ENCODE measurements at regions not wholly inside any gene's neighbourhood (a gene's known extent, or its start where the extent isn't known, plus 50 kb on each side); places are given as distances from the start of the nearest gene placed in this dataset.

GRCh38 chr7:110095372-110096052, 995.4 kb upstream of the LRRN3 start:
- TF ChIP-seq CTCF (IDR thresholded peaks at IDR 0.05; ENCODE audit: insufficient read depth, low read length): no peak
- TF ChIP-seq GABPA (IDR thresholded peaks at IDR 0.05; ENCODE audit: low read depth): no peak
- no peak for TF ChIP-seq REST (IDR thresholded peaks at IDR 0.05; ENCODE audit: insufficient replicate concordance, low read depth)
- no peak for TF ChIP-seq POLR2AphosphoS5 (IDR thresholded peaks at IDR 0.05; ENCODE audit: low read depth)

Measured in HL-60 (cell line).